ENCODE measurements at regions not wholly inside any gene's neighbourhood (a gene's known extent, or its start where the extent isn't known, plus 50 kb on each side); places are given as distances from the start of the nearest gene placed in this dataset.
"Not testable (repeated sequence)": the region's sequence is repeated elsewhere in the genome, so short reads cannot be mapped to it uniquely, and the experiment has no call there.

DNA sequence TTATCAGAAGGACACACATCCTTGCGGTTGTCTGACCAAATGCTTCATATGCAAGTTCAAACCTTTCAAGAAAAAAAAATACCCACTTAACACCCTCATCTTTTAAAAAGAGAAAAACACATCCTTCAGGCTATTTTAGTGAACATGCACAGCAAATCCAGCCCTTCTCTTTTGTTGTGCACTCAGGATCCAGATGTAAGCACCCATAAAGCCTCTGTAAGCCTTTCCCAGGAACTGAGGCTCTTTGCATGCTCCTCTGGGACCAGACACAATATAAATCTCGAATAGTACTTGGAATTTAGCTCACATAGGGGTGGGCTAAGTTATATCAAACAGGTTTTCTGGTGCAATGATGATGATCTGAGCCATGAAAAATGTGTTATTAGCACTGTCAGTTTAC, 308.8 kb upstream of the FAM98A start:
- no peak for TF ChIP-seq EZH2phosphoT487 (IDR thresholded peaks at IDR 0.05; ENCODE audit: borderline replicate concordance, low read length)
- TF ChIP-seq, protein P1, sequence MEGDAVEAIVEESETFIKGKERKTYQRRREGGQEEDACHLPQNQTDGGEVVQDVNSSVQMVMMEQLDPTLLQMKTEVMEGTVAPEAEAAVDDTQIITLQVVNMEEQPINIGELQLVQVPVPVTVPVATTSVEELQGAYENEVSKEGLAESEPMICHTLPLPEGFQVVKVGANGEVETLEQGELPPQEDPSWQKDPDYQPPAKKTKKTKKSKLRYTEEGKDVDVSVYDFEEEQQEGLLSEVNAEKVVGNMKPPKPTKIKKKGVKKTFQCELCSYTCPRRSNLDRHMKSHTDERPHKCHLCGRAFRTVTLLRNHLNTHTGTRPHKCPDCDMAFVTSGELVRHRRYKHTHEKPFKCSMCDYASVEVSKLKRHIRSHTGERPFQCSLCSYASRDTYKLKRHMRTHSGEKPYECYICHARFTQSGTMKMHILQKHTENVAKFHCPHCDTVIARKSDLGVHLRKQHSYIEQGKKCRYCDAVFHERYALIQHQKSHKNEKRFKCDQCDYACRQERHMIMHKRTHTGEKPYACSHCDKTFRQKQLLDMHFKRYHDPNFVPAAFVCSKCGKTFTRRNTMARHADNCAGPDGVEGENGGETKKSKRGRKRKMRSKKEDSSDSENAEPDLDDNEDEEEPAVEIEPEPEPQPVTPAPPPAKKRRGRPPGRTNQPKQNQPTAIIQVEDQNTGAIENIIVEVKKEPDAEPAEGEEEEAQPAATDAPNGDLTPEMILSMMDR (IDR thresholded peaks at IDR 0.05; ENCODE audit: low read depth, low read length, poor library complexity, severe bottlenecking): no peak
- Histone ChIP-seq H3F3A (ENCODE audit: control insufficient read depth, insufficient read depth) (no peaks in the 10 kb centered on the region), H3K9me2 (replicated peaks; ENCODE audit: control insufficient read depth, low read length) (no peaks in the 10 kb centered on the region), H3K79me2 (ENCODE audit: control insufficient read depth, low read length) (no peaks in the 10 kb centered on the region), H3K4me3 (ENCODE audit: low read length) (no peak overlapping the region), H3K4me2 (ENCODE audit: low read length) (no peak overlapping the region), H3K4me1 (ENCODE audit: control insufficient read depth, low read length) (no peaks in the 10 kb centered on the region), H3K36me3 (ENCODE audit: control insufficient read depth, low read length) (no peaks in the 10 kb centered on the region), H3K9me3 (ENCODE audit: control insufficient read depth, insufficient read depth, low read length) (peaks cover 5% of the 10 kb centered on the region), H4K20me1 (ENCODE audit: control insufficient read depth, insufficient read depth, low read depth, low read length) (no peaks in the 10 kb centered on the region), H3K27ac (ENCODE audit: low read depth, low read length) (no peak overlapping the region), H3K27me3 (ENCODE audit: control insufficient read depth, low read length) (no peaks in the 10 kb centered on the region)

DNA sequence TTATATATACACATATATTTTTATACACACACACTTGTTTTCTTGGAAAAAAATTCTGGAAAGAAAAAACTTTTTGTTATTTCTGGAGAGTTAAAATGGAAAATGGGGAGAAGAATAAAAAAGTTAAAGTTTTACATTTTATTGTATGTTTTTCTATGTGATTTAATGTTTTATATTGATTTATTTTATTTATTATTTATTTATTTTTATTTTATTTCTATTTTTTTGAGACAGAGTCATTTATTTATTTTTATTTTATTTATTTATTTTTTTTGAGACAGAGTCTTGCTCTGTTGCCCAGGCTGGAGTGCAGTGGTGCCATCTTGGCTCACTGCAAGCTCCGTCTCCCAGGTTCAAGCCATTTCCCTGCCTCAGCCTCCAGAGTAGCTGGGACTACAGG, 307.0 kb upstream of the FAM98A start:
- H3F3A ChIP-seq (ENCODE audit: control insufficient read depth, insufficient read depth); H3K4me3 ChIP-seq (ENCODE audit: low read length); H3K36me3 ChIP-seq (ENCODE audit: control insufficient read depth, low read length); H3K27ac ChIP-seq (ENCODE audit: low read depth, low read length); H3K27me3 ChIP-seq (ENCODE audit: control insufficient read depth, low read length); H3K9me3 ChIP-seq (ENCODE audit: control insufficient read depth, insufficient read depth, low read length); H3K79me2 ChIP-seq (ENCODE audit: control insufficient read depth, low read length); H3K4me2 ChIP-seq (ENCODE audit: low read length); H3K4me1 ChIP-seq (ENCODE audit: control insufficient read depth, low read length); H3K9me2 ChIP-seq (replicated peaks; ENCODE audit: control insufficient read depth, low read length); H4K20me1 ChIP-seq (ENCODE audit: control insufficient read depth, insufficient read depth, low read depth, low read length): not testable (repeated sequence)

- no peak overlapping the region for H3K4me3 ChIP-seq (ENCODE audit: low read length)
- no peak overlapping the region for H3K27ac ChIP-seq (ENCODE audit: low read depth, low read length)
- H3K9me2 ChIP-seq (replicated peaks; ENCODE audit: control insufficient read depth, low read length): no peaks in the 10 kb centered on the region
- no peaks in the 10 kb centered on the region for H3K4me1 ChIP-seq (ENCODE audit: control insufficient read depth, low read length)
- no peaks in the 10 kb centered on the region for H3K36me3 ChIP-seq (ENCODE audit: control insufficient read depth, low read length)
- no peaks in the 10 kb centered on the region for H3K9me3 ChIP-seq (ENCODE audit: control insufficient read depth, insufficient read depth, low read length)
- H3K27me3 ChIP-seq (ENCODE audit: control insufficient read depth, low read length): no peaks in the 10 kb centered on the region
- H4K20me1 ChIP-seq (ENCODE audit: control insufficient read depth, insufficient read depth, low read depth, low read length): no peaks in the 10 kb centered on the region
- no peak overlapping the region for H3K4me2 ChIP-seq (ENCODE audit: low read length)
- no peaks in the 10 kb centered on the region for H3F3A ChIP-seq (ENCODE audit: control insufficient read depth, insufficient read depth)
- no peaks in the 10 kb centered on the region for H3K79me2 ChIP-seq (ENCODE audit: control insufficient read depth, low read length)
- TF ChIP-seq, protein P1 (IDR thresholded peaks at IDR 0.05; ENCODE audit: low read depth, low read length, poor library complexity, severe bottlenecking): no peak
- TF ChIP-seq EZH2phosphoT487 (IDR thresholded peaks at IDR 0.05; ENCODE audit: borderline replicate concordance, low read length): no peak
Measured at GRCh38 chr2:33904801-33905200, 305.7 kb upstream of the FAM98A start.

GRCh38 chr2:33903701-33904100, 304.6 kb upstream of the FAM98A start:
- Histone ChIP-seq H3K4me3 (ENCODE audit: low read length) (no peak overlapping the region), H3K4me2 (ENCODE audit: low read length) (no peak overlapping the region), H3K4me1 (ENCODE audit: control insufficient read depth, low read length) (no peaks in the 10 kb centered on the region), H3K79me2 (ENCODE audit: control insufficient read depth, low read length) (no peaks in the 10 kb centered on the region), H3K9me3 (ENCODE audit: control insufficient read depth, insufficient read depth, low read length) (no peaks in the 10 kb centered on the region), H3K9me2 (replicated peaks; ENCODE audit: control insufficient read depth, low read length) (no peaks in the 10 kb centered on the region), H3K27me3 (ENCODE audit: control insufficient read depth, low read length) (no peaks in the 10 kb centered on the region), H4K20me1 (ENCODE audit: control insufficient read depth, insufficient read depth, low read depth, low read length) (no peaks in the 10 kb centered on the region), H3K36me3 (ENCODE audit: control insufficient read depth, low read length) (no peaks in the 10 kb centered on the region), H3K27ac (ENCODE audit: low read depth, low read length) (no peak overlapping the region), H3F3A (ENCODE audit: control insufficient read depth, insufficient read depth) (no peaks in the 10 kb centered on the region)
- no peak for TF ChIP-seq EZH2phosphoT487 (IDR thresholded peaks at IDR 0.05; ENCODE audit: borderline replicate concordance, low read length)
- TF ChIP-seq, protein P1 (IDR thresholded peaks at IDR 0.05; ENCODE audit: low read depth, low read length, poor library complexity, severe bottlenecking): no peak
